RCC 7860 (cell line): ENCODE measurements at regions not wholly inside any gene's neighbourhood (a gene's known extent, or its start where the extent isn't known, plus 50 kb on each side); places are given as distances from the start of the nearest gene placed in this dataset.

Source experiments
- DNase-seq: peaks from one replicate; pipeline ENCODE4 v3.0.0-alpha.2; 2015; ENCODE audit warnings: low spot score
- FAIRE-seq: peaks from 2 replicates; lab custom pipeline; 2012; peaks lifted over from hg19 to GRCh38; lab: Jason Lieb, UNC

- FAIRE-seq: no peak
- DNase-seq: no peak
Measured at GRCh38 chr10:78783753-78784152, 285.0 kb upstream of the ZMIZ1 start.

GRCh38 chr10:78784546-78784945 lies 284.2 kb upstream of the ZMIZ1 start:
- no peak for DNase-seq
- FAIRE-seq: no peak

- FAIRE-seq: no peak
- no peak for DNase-seq
Measured at GRCh38 chr10:78785066-78785465, 283.7 kb upstream of the ZMIZ1 start.

- DNase-seq (no peak), FAIRE-seq (no peak)
Measured at GRCh38 chr10:78785991-78786390, 282.8 kb upstream of the ZMIZ1 start.

GRCh38 chr10:78787125-78787524 lies 281.6 kb upstream of the ZMIZ1 start:
- FAIRE-seq (no peak), DNase-seq (no peak)

- no peak for DNase-seq
- FAIRE-seq: no peak
Measured at GRCh38 chr10:78794736-78795455, 273.9 kb upstream of the ZMIZ1 start.

GRCh38 chr10:78798976-78799730 lies 269.6 kb upstream of the ZMIZ1 start:
- FAIRE-seq (no peak), DNase-seq (no peak)

GRCh38 chr10:78800006-78800405 lies 268.8 kb upstream of the ZMIZ1 start:
- FAIRE-seq (no peak), DNase-seq (no peak)

- FAIRE-seq (no peak), DNase-seq (no peak)
Measured at GRCh38 chr10:78800535-78801320, 268.0 kb upstream of the ZMIZ1 start.

- FAIRE-seq: no peak
- no peak for DNase-seq
Measured at GRCh38 chr10:78802431-78802830, 266.3 kb upstream of the ZMIZ1 start.

GRCh38 chr10:78802866-78803265 lies 265.9 kb upstream of the ZMIZ1 start:
- DNase-seq (no peak), FAIRE-seq (no peak)

GRCh38 chr10:78803710-78804109 lies 265.1 kb upstream of the ZMIZ1 start:
- no peak for DNase-seq
- FAIRE-seq: no peak

- no peak for FAIRE-seq
Measured at GRCh38 chr10:78804411-78805032, 264.2 kb upstream of the ZMIZ1 start.

GRCh38 chr10:78805176-78805575 lies 263.6 kb upstream of the ZMIZ1 start:
- DNase-seq (peak; percentile 75), FAIRE-seq (no peak)

More at GRCh38 chr10:78804411-78805032, 264.2 kb upstream of the ZMIZ1 start:
- DNase-seq: no peak

GRCh38 chr10:78806681-78807221 lies 262.0 kb upstream of the ZMIZ1 start:
- DNase-seq: no peak
- no peak for FAIRE-seq

- DNase-seq (no peak), FAIRE-seq (no peak)
Measured at GRCh38 chr10:78807504-78808203, 261.1 kb upstream of the ZMIZ1 start.

- DNase-seq (no peak), FAIRE-seq (no peak)
Measured at GRCh38 chr10:78808286-78808685, 260.5 kb upstream of the ZMIZ1 start.

GRCh38 chr10:78808736-78809367 lies 259.9 kb upstream of the ZMIZ1 start:
- FAIRE-seq (no peak), DNase-seq (no peak)

GRCh38 chr10:78811174-78811573 lies 257.6 kb upstream of the ZMIZ1 start:
- FAIRE-seq (no peak), DNase-seq (no peak)
